A549 (cell line): ENCODE measurements at regions not wholly inside any gene's neighbourhood (a gene's known extent, or its start where the extent isn't known, plus 50 kb on each side); places are given as distances from the start of the nearest gene placed in this dataset.

Experiments
- ATAC-seq, 2 experiments: fragments of 200-7000 bp in 1 of 2; fragments of >200 bp in 1 of 2; cut with Nextera tagmentation in 1 of 2; cut with Tn5 transposase in 1 of 2; 3 replicates each; pipeline versions ENCODE4 v1.8.0 to v1.9.1; 2018 to 2020; ENCODE audit warnings: mild to moderate bottlenecking in 1 of 2, moderate library complexity in 1 of 2
- CTCF ChIA-PET: fragments of 300-600 bp; sonication (Branson Sonifier 250); formaldehyde crosslinking; extraction: SDS; loops from one replicate; lab custom pipeline; 2021; ENCODE audit warnings: antibody characterized with exemption, inconsistent platforms; lab: Yijun Ruan, JAX
- POLR2A ChIA-PET: fragments of 350-600 bp; formaldehyde crosslinking; extraction: SDS; loops from one replicate; lab custom pipeline; 2021; ENCODE audit warnings: antibody characterized with exemption, inconsistent platforms; lab: Yijun Ruan, JAX
- DNase-seq, 2 experiments: peaks; one replicate each; pipeline versions ENCODE4 v3.0.0 to v3.0.0-alpha.2; 2011 to 2016; ENCODE audit warnings: low read depth in 1 of 2, low spot score in 1 of 2
- FAIRE-seq: peaks from 2 replicates; lab custom pipeline; 2011; peaks lifted over from hg19 to GRCh38; lab: Jason Lieb, UNC
- H3K27ac ChIP-seq, 2 experiments: fragments of >200 bp; sonication (Bioruptor Twin); formaldehyde crosslinking; 3 replicates each; pipeline ENCODE4 v1.5.1; 2016 to 2017
- H3K4me1 ChIP-seq: fragments of >200 bp; sonication (Bioruptor Twin); formaldehyde crosslinking; 3 replicates; pipeline ENCODE4 v1.6.1; 2016
- H3K4me2 ChIP-seq: fragments of >200 bp; sonication (Bioruptor Twin); formaldehyde crosslinking; 3 replicates; pipeline ENCODE4 v1.6.1; 2016
- H3K4me3 ChIP-seq: fragments of >200 bp; sonication (Bioruptor Twin); formaldehyde crosslinking; 3 replicates; pipeline ENCODE4 v1.5.1; 2016
- H3K9me3 ChIP-seq: fragments of >200 bp; sonication (Bioruptor Twin); formaldehyde crosslinking; 3 replicates; pipeline ENCODE4 v1.6.1; 2016
- CBX2 ChIP-seq: fragments of 200-600 bp; sonication (generic); IDR thresholded peaks from 2 replicates; pipeline ENCODE4 v1.6.1; 2016; ENCODE audit warnings: low read depth, mild to moderate bottlenecking, borderline replicate concordance
- CBX8 ChIP-seq: fragments of 200-600 bp; sonication (generic); IDR thresholded peaks from 2 replicates; pipeline ENCODE4 v1.6.1; 2016
- CTCF ChIP-seq: fragments of >200 bp; sonication (Bioruptor Twin); formaldehyde crosslinking; IDR thresholded peaks from 3 replicates; pipeline ENCODE4 v1.5.1; 2016
- EHF ChIP-seq: fragments of 250-450 bp; sonication (Bioruptor Pico); IDR thresholded peaks from 2 replicates; pipeline ENCODE4 v1.5.0; 2020; ENCODE audit warnings: mild to moderate bottlenecking
- ESRRA ChIP-seq: fragments of 150-350 bp; IDR thresholded peaks from 2 replicates; pipeline ENCODE4 v1.6.1; 2014; ENCODE audit warnings: mild to moderate bottlenecking, low read length, borderline replicate concordance
- GATA3 ChIP-seq: IDR thresholded peaks from 2 replicates; pipeline ENCODE4 v1.6.1; 2012; ENCODE audit warnings: borderline replicate concordance
- HES2 ChIP-seq: fragments of >200 bp; sonication (Bioruptor Twin); formaldehyde crosslinking; IDR thresholded peaks from 2 replicates; pipeline ENCODE4 v1.6.1; 2016
- HEYL ChIP-seq: fragments of 250-450 bp; sonication (Bioruptor Pico); IDR thresholded peaks from 2 replicates; pipeline ENCODE4 v1.8.0; 2021; ENCODE audit warnings: mild to moderate bottlenecking, moderate library complexity
- HMGXB4 ChIP-seq: fragments of 250-450 bp; sonication (Bioruptor Pico); IDR thresholded peaks from 2 replicates; pipeline ENCODE4 v1.5.0; 2021; ENCODE audit warnings: mild to moderate bottlenecking, moderate library complexity, borderline replicate concordance
- JUN ChIP-seq, 2 experiments: fragments of >200 bp; sonication (Bioruptor Twin); formaldehyde crosslinking; IDR thresholded peaks; 2 replicates in 1 of 2; 3 replicates in 1 of 2; pipeline ENCODE4 v1.6.1; 2016 to 2017
- KDM1A ChIP-seq: fragments of 200-600 bp; sonication (generic); IDR thresholded peaks from 2 replicates; pipeline ENCODE4 v1.6.1; 2016; ENCODE audit warnings: low read depth, mild to moderate bottlenecking
- KDM5A ChIP-seq: fragments of 200-600 bp; sonication (generic); IDR thresholded peaks from 2 replicates; pipeline ENCODE4 v1.6.1; 2016; ENCODE audit warnings: antibody characterized with exemption, mild to moderate bottlenecking
- MAFK ChIP-seq: fragments of 450-650 bp; IDR thresholded peaks from 2 replicates; pipeline ENCODE4 v1.6.1; 2014; ENCODE audit not compliant: partially characterized antibody
- MAX ChIP-seq: IDR thresholded peaks from 2 replicates; pipeline ENCODE4 v1.6.1; 2012
- MAZ ChIP-seq: fragments of 150-350 bp; IDR thresholded peaks from 2 replicates; pipeline ENCODE4 v1.6.1; 2014; ENCODE audit warnings: antibody characterized with exemption, low read depth, low read length, borderline replicate concordance
- NPAS2 ChIP-seq: fragments of 250-450 bp; sonication (Bioruptor Pico); IDR thresholded peaks from 2 replicates; pipeline ENCODE4 v1.8.0; 2022; ENCODE audit warnings: mild to moderate bottlenecking, moderate library complexity, borderline replicate concordance
- NR3C1 ChIP-seq: fragments of >200 bp; sonication (Bioruptor Twin); formaldehyde crosslinking; IDR thresholded peaks from 3 replicates; pipeline ENCODE4 v1.6.1; 2017
- RAD21 ChIP-seq, 2 experiments: fragments of >200 bp in 1 of 2; sonication (Bioruptor Twin) in 1 of 2; formaldehyde crosslinking in 1 of 2; IDR thresholded peaks in 1 of 2; conservative IDR thresholded peaks in 1 of 2; 2 replicates in 1 of 2; 3 replicates in 1 of 2; pipeline ENCODE4 v1.6.1; 2012 to 2018; ENCODE audit warnings: inconsistent platforms in 1 of 2
- REST ChIP-seq: fragments of 200-600 bp; sonication (generic); IDR thresholded peaks from 2 replicates; pipeline ENCODE4 v1.6.1; 2016; ENCODE audit warnings: antibody characterized with exemption, mild to moderate bottlenecking, moderate library complexity
- RFX5 ChIP-seq: fragments of 450-650 bp; IDR thresholded peaks from 2 replicates; pipeline ENCODE4 v1.7.1; 2014; ENCODE audit warnings: antibody characterized with exemption, mild to moderate bottlenecking, moderate library complexity
- TP53 ChIP-seq: fragments of 250-450 bp; sonication (Bioruptor Pico); IDR thresholded peaks from 2 replicates; pipeline ENCODE4 v1.5.0; 2021; ENCODE audit warnings: mild to moderate bottlenecking, moderate library complexity
- USF2 ChIP-seq: fragments of 450-650 bp; IDR thresholded peaks from 2 replicates; pipeline ENCODE4 v1.6.1; 2014; ENCODE audit warnings: antibody characterized with exemption
- ZC3H11A ChIP-seq: fragments of 450-650 bp; IDR thresholded peaks from 2 replicates; pipeline ENCODE4 v1.6.1; 2014; ENCODE audit warnings: antibody characterized with exemption, mild to moderate bottlenecking
- ZNF302 ChIP-seq: fragments of 250-450 bp; sonication (Bioruptor Pico); IDR thresholded peaks from 2 replicates; pipeline ENCODE4 v1.9.0; 2021; ENCODE audit warnings: inconsistent platforms, mild to moderate bottlenecking, moderate library complexity
- WGBS: methylation state at CpG from one replicate; pipeline ENCODE4 v1.1.6; 2017; ENCODE audit errors: missing lambda C conversion rate; 5-methylcytosine and 5-hydroxymethylcytosine counted together

- no peak overlapping the region for H3K27ac ChIP-seq
- ChIA-PET POLR2A (no interaction called here), CTCF (interaction anchor here (0.8 to 1.2 kb wide), 4 partner anchors 37 to 252 kb away, joined by 3 to 4 read pairs (median 3); no protein-coding TSS in a partner anchor)
- no peaks in the 10 kb centered on the region for H3K9me3 ChIP-seq
- H3K4me1 ChIP-seq, result no peaks in the 10 kb centered on the region
- ATAC-seq, result no peak
- TF ChIP-seq RAD21 (conservative IDR thresholded peaks at IDR 0.05 in 1 of 2, IDR thresholded peaks at IDR 0.05 in 1 of 2) (no peak), JUN (IDR thresholded peaks at IDR 0.05) (no peak), ZNF302 (no peak), CTCF (no peak)
- 87% methylated on average over 2 of the region's 2 CpGs for WGBS
- no peak for DNase-seq
- H3K4me2 ChIP-seq, result no peak overlapping the region
- FAIRE-seq, result no peak
- no peak overlapping the region for H3K4me3 ChIP-seq
Measured at GRCh38 chr11:19651028-19651427, 61.6 kb upstream of the NAV2 start.

GRCh38 chr11:19650467-19650866, 62.2 kb upstream of the NAV2 start:
- DNase-seq, result no peak
- Histone ChIP-seq H3K27ac (no peak overlapping the region), H3K4me1 (no peaks in the 10 kb centered on the region), H3K4me2 (no peak overlapping the region), H3K9me3 (no peaks in the 10 kb centered on the region), H3K4me3 (no peak overlapping the region)
- no peak for ATAC-seq
- ChIA-PET CTCF (interaction anchor here (0.8 to 1.2 kb wide), 2 partner anchors 92 to 253 kb away, joined by 3 to 4 read pairs; no protein-coding TSS in a partner anchor), POLR2A (no interaction called here)
- no peak for FAIRE-seq
- WGBS, result 44% methylated on average over 3 of the region's 3 CpGs
- no peak for TF ChIP-seq USF2
- TF ChIP-seq ESRRA, result no peak
- TF ChIP-seq CBX2, result no peak
- TF ChIP-seq RAD21 (conservative IDR thresholded peaks at IDR 0.05 in 1 of 2, IDR thresholded peaks at IDR 0.05 in 1 of 2), result no peak
- TF ChIP-seq, all 56 proteins: peak for 0

GRCh38 chr11:19649751-19650150, 62.9 kb upstream of the NAV2 start:
- WGBS, result 33% methylated on average over 4 of the region's 4 CpGs
- H3K4me2 ChIP-seq, result no peak overlapping the region
- no peak for ATAC-seq
- no peak for FAIRE-seq
- ChIA-PET CTCF (interaction anchor here (1.2 kb wide), 1 partner anchor 93 kb away, joined by 4 read pairs; no protein-coding TSS in a partner anchor), POLR2A (no interaction called here)
- H3K4me1 ChIP-seq, result no peaks in the 10 kb centered on the region
- TF ChIP-seq MAZ (no peak), CBX8 (no peak), REST (no peak), RFX5 (no peak), MAFK (no peak), NR3C1 (no peak), HMGXB4 (CRISPR knock-in tag) (no peak), ZC3H11A (no peak), MAX (no peak), NPAS2 (CRISPR knock-in tag) (no peak), JUN (IDR thresholded peaks at IDR 0.05) (no peak), HES2 (no peak), GATA3 (no peak), HEYL (no peak), TP53 (CRISPR knock-in tag) (no peak), EHF (CRISPR knock-in tag) (no peak), KDM1A (no peak), KDM5A (no peak), RAD21 (conservative IDR thresholded peaks at IDR 0.05 in 1 of 2, IDR thresholded peaks at IDR 0.05 in 1 of 2) (no peak)
- DNase-seq, result no peak
- no peak overlapping the region for H3K27ac ChIP-seq
- no peaks in the 10 kb centered on the region for H3K9me3 ChIP-seq
- H3K4me3 ChIP-seq, result no peak overlapping the region
